Kidney glomerular epithelial cell (primary cell): ENCODE measurements at regions not wholly inside any gene's neighbourhood (a gene's known extent, or its start where the extent isn't known, plus 50 kb on each side); places are given as distances from the start of the nearest gene placed in this dataset.
"Not testable (repeated sequence)": the region's sequence is repeated elsewhere in the genome, so short reads cannot be mapped to it uniquely, and the experiment has no call there.

Experiments
- DNase-seq: peaks from one replicate; lab custom pipeline; 2025; lab: John Stamatoyannopoulos, UW

DNA sequence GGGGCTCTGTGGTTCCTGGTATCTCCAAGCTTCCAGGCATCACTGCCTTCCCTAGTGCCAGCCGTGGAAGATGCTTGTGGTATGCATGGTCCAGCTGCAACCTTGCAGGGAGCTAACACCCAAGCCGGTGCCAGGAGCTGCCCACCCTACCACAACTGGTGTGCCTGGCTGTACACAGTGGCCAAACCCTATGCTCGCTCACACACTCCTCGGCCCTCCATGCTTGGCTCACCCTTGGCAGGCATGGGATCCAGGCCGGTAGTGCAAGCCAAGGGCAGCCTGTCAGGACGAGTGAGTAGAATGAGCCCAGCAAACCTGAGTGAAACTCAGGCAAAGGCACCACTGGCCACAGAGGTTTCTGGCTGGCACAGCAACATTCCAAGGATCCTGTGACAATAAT is 1676.0 kb downstream of the SLITRK1 start:
- DNase-seq = no peak

DNA sequence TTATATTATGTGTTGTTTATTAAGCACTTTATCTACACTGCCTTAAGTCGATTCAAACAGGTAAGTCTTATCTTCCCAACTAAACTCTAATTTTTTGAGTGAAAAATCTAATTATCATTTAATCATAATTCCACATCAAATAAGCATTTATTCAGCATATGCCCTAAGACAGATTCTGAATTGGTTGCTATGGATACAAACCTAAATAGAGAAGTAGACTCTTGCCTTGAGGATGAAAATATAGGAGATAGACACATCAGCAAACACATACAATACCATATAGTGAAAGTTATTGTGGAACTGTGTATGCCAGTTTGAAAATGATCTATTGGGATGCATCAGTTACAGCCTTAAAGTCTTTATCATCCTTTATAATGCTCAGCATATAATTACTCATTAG is 1679.9 kb downstream of the SLITRK1 start:
- no peak for DNase-seq

DNA sequence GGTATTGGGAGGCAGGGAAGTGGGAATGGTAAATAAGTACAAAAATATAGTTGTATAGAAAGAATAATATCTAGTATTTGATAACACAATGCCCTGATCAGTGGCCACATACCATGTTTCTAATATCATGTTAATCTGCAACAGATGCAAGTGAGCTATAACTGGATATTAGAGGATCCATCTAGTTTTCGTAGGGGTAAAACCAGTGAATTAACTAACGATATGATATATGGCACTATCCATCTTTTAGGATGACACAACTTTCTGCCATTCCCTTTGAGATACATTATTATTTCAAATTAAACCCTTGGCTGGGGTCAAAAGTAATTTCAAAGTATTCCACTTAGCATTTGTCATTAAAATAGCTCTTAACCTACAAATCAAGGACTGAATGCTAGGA is 1686.2 kb downstream of the SLITRK1 start:
- no peak for DNase-seq

DNA sequence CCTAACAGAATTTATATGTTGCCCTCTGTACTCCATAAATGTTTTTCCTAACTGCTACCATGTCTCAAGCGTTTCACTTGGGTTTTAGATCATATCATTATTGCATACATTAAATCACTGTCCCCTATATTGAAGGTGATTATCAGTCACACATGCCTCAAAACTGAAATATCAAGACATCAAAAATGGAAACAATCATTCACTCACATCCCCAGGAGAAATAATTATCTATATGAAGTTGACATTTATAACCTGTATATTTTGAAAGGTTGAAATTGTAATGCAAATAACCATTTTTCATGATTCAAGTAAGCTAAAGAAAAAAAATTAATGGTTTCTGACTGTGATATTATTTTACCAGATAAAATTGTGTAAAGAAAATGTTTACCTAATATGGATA is 1695.0 kb downstream of the SLITRK1 start:
- no peak for DNase-seq

DNA sequence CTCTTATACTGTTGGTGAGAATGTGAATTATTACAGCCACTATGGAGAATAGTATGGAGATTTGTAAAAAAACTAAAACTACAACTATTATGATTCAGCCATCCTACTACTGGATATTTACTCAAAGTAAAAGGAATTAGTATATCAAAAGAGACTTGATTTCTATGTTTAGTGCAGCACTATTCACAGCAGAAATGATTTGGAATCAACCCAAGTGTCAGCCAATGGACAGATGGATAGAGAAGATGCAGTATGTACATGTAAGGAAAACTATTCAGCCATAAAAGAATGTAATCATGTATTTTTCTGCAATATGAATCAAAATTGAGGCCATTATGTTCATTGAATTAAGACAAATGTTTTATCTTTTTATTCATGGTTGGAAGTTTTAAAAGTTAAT is 1705.5 kb downstream of the SLITRK1 start:
- DNase-seq = no peak

DNA sequence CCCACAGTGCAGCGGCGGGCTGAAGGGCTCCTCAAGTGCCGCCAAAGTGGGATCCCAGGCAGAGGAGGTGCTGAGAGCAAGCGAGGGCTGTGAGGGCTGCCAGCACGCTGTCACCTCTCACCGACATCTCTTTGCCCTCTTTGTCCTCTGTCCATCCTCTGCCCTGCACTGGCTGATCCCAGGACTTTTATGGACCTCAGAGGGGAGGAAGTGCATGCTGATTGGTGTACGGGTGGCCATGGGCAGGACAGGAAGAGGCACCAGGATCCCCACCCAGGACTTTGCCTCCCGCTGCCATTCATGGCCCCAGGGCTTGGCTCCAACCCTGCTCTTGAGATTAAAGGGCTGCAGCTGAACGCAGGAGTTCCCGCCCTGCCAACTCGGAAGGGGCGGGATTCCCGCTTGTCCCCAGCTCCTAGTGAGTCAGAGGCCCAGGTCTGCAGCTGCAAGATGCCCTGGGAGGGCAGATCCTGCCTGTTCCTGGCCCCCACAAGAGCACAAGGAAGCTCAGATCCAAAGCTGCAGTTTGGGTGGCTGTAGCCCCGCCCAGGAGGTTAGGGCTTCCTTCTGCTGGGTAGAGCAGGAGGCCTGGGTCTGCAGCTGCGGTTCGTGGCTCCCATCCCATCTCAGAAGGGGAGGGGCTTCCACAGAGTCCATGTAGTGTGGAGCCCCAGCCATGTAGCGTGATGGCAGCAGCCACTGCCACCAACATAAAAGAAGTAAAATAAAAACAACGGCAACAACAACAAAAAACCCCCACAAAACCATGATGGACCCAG is 1716.7 kb downstream of the SLITRK1 start:
- DNase-seq = no peak

DNA sequence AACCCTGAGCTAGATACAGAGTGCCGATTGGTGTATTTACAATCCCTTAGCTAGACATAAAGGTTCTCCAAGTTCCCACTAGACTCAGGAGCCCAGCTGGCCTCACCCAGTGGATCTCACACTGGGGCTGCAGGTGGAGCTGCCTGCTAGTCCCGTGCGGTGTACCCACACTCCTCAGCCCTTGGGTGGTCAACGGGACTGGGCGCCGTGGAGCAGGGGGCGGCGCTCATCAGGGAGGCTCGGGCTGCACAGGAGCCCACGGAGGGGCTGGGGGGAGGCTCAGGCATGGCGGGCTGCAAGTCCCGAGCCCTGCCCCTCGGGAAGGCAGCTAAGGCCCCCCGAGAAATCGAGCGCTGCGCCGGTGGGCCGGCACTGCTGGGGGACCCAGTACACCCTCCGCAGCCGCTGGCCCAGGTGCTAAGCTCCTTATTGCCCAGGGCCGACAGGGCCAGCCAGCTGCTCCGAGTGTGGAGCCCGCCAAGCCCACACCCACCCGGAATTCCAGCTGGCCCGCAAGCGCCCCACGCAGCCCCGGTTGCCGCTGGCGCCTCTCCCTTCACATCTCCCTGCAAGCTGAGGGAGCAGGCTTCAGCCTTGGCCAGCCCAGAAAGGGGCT is 1717.4 kb downstream of the SLITRK1 start:
- DNase-seq = not testable (repeated sequence)

DNA sequence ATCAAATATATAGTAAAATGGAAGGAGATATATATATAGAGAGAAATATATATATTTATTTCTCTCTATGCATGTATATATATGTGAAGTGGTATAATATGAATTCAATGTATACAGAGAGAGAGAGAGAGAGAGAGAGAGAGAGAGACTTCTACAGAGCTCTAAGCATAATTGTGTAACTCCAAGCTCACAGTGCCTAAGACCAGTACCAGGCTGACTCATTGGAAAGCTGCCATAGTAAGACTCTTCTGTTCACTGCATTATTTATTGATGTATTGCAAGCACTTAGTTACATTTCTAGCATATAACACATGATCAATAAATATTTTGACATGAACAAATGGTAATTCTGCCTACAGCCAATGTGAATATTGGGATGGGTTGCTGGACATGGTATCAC is 1734.7 kb downstream of the SLITRK1 start:
- DNase-seq = no peak

DNA sequence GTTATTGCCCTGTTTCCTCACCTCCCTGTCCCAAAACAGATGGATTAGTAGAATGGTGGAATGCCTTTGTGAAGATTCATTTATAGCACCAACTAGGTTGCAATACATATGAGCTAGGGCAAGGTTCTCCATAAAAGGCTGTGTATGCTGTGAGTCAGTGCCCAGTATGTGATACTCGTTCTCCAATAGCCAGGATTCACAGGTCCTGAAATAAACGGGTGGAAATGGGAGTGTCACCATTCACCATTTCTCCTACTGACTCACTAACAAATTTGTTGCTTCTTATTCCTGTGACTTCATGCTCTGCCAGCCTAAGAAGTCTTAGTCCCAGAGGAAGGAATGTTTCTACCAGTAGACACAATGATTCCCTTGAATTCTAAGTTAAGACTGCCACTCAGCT is 1745.4 kb downstream of the SLITRK1 start:
- no peak for DNase-seq

DNA sequence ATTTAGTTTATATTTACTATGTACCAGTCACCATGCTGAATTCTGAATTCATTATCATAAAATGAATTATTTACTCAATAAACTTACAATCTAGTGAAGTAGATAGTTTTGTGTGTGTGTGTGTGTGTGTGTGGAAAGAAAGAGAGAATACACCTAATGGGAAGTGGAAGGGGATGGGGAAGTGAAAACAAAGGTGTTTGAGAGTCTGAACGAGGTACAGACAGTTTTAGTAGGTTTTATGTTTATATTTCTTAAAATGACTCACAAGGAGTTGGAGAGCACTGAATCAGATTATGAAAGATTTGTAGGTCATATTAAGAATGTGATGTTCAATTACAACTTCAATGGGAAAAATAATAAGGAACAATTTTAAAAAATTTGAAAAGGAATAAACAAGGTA is 1753.0 kb downstream of the SLITRK1 start:
- DNase-seq = no peak

DNA sequence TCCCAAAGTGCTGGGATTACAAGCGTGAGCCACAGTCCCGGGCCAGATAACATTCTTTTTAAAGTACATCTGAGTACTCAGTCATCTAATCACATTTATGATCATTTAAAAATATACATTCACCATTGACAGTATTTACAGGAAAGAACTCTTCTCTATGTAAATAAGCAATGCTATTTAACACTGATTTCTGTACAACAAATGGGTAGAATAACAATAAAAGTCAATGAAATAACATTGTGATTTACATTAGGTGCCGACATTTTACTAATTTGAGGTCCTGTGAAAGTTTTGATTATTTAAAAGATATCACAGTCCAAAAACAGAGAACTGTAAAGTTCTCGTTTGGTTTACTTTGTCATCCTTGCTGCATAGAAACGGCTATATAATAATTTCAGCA is 1763.7 kb downstream of the SLITRK1 start:
- no peak for DNase-seq

DNA sequence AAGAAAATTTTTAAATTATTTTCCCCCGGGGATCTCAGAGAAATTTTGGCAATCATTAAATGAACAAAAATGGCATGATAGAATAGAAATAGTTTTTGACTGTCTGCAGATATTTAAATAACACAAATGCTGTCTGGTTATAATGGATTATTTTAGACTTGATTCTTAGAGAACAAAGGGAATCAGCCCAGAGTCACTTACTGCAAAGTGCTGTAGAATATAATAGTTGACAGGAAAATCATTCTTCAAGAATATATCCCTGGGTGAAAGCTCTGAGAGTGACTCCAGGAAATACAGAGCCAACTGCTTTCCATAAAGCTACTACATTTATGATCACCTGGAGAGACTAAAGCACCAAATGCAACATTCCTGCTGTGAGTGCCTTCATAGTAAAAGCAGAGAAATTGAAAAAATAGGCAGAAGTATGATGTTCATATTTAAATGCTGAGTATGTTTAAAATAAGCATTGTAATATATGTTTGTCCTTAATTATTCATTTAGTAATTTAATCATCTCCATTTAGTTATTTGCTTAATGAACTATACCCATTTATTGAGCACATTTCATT is 1765.8 kb downstream of the SLITRK1 start:
- DNase-seq = no peak

DNA sequence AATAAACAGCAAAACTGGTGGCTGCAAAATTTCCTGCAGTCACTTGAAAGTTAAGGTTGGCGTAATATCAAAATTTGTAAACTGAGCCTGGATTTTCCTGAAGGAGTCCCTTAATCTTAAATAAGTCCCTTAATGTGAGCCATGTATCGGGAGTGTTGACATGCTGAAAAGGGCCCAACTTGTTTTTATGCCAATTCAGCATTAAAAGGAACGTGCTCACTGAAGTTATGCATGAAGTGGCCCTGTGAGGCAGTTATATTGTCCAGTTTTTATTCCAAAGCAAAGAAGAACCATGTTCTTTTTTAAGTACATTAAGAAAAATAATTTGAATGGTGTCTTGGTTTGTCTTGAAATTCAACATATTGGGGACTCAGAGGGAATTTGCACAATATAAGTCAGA is 1766.9 kb downstream of the SLITRK1 start:
- no peak for DNase-seq

DNA sequence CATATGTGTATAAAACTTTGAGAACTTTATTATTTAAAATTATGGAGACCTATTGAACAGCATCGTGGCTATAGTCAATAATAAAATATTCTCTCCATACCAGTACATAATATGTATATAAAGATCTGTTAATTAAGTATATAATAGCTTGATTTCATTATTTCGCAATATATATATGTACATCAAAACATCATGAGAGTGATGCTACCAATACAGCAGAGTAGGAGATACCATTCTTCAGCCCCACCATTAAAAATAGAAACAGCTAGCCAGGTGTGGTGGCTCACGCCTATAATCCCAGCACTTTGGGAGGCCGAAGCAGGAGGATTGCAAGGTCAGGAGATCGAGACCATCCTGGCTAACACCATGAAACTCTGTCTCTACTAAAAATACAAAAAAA is 1755.3 kb upstream of the SPRY2 start:
- DNase-seq = no peak

DNA sequence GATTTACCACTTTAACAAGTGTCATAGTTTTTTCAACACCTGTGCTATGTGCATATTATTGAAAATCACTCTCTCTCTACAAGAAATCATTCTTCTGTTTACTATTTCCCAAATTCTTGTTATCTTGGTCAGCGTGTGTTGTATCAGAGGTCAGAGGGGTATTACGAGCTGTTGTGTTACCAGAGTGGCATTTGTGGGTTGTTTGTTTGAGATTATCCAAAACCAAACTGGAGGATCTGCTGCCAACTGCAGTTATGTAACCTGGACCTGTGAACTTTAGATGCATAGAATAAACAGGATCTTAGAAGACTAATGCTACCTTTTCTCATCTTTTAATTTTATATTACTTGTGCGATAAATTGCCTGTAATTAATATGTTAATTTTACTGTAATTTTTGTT is 1751.4 kb upstream of the SPRY2 start:
- DNase-seq = no peak

DNA sequence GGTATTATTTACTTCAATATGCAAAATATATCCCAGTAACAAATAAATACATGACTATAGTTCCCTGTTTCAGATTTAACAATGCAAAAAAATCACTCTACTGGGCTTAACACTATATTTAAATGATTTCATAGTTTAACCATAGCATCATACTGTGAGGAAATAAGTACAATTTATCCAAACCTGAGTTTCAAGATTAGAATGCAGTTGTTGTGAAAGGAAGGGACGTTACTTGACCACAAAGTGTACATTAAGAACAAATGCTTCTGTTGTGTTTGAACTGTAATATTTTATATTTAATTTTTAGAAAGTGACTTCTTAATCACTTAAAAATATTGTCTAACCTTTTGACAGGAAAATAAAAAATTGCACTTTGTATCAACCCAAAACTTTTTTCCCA is 1747.9 kb upstream of the SPRY2 start:
- no peak for DNase-seq

DNA sequence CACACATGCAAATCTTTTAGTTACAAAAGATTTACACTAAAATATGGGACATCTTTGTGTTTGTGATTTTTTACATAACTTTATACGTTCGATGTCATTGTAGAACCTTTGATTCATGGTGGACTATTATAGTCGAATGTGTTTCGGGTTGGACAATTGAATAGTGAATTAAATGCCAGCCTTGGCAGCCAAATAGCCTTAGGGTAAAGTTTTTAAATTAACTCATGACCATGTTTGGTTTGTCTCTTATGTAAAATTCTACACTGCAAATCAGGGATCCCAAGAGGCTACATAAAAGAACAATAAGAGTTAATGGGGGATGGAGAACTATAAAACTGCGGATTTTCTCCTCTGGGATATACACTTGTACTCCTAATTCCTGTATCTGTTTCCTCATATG is 1735.6 kb upstream of the SPRY2 start:
- DNase-seq = no peak

DNA sequence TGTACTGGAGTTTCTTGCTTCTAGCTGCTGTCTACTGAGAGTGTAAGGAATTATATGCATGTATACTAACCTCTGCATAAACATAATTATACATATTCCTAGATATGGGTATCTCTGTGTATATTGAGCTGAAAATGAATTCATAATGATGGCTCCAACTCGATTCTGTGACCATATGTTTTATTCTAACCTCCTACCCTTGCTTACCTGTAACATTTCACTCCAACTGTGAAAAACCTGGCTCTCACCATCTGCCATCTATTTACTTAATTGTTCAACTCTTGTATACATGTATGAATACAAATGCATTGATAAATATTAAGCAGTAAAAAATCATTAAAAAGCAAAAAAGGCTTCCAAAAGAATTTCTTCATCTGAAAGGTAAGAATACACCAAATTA is 1729.5 kb upstream of the SPRY2 start:
- DNase-seq = no peak

DNA sequence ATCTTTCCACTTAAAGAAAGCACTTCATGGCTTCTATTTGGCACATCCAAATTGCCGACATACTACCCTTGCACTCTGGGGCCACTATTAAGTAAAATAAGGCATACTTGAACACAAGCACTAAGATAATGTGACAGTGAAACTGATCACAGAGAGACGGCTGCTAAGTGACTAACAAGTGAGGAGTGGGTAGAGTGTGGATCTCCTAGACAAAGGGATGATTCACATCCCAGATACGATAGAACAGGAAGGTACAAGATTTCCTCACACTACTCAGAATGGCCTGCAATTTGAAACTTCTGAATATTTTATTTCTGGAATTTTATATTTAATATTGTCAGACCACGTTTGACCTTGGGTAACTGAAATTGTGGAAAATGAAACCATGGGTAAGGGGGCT is 1721.8 kb upstream of the SPRY2 start:
- DNase-seq = no peak

DNA sequence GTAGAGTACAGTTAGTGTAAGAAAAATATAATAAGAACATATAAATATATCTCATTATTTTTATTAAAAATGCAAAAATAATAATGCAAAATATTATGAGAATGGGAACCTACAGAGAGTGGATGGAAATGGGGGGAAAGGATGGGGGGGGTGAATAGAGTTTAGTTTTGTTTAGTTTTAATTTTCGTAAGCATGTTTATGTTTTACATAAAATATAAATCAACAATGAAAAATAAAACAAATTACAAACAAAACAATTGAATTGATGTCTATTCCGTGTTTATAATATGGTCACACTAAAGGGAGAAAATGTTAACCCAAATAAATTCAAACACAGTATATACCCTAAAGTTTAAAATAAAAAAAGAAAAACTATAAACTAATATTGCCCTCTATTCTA is 1717.4 kb upstream of the SPRY2 start:
- DNase-seq = no peak

DNA sequence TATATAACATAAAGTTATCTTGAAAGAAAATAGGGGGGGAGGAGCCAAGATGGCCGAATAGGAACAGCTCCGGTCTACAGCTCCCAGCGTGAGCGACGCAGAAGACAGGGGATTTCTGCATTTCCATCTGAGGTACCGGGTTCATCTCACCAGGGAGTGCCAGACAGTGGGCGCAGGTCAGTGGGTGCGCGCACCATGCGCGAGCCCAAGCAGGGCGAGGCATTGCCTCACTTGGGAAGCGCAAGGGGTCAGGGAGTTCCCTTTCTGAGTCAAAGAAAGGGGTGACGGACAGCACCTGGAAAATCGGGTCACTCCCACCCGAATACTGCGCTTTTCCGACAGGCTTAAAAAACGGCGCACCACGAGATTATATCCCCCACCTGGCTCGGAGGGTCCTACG is 1704.4 kb upstream of the SPRY2 start:
- DNase-seq = not testable (repeated sequence)

DNA sequence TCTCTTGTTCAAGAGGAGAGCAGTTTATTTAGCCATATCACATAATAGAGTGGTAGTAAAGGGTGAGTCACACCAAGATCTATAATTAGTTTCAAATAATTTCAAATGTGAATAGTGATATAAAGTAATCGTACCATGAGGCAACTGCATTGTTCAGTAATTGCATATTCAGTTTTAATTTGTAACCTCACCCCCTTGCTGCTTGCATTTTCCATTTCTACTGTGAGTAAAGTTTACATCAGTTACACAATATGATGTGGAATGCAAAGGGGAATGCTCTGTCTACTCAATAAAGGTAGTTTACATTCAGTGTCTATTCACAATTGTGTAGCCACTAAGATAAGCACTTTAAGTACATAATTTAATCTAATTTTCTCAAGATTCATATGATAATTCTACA is 1695.7 kb upstream of the SPRY2 start:
- no peak for DNase-seq

DNA sequence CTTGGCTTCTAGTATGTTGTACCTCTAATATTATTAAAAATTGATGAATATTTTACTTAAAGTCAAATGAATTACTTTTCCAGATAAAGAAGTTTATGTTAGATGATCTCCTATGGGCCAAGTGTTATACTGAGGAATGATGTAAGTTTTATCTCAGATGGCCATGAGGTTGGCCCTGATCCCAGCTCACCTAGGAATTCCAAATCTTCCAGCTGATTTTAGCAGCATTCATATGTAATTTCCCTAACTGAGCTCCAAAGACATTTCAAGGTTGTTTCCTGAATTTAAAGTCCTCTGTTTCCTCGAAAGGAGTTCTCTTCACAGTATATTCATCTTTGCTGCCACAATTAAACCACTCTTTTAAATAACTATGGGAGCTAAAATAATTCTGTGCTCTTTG is 1670.4 kb upstream of the SPRY2 start:
- DNase-seq = no peak

DNA sequence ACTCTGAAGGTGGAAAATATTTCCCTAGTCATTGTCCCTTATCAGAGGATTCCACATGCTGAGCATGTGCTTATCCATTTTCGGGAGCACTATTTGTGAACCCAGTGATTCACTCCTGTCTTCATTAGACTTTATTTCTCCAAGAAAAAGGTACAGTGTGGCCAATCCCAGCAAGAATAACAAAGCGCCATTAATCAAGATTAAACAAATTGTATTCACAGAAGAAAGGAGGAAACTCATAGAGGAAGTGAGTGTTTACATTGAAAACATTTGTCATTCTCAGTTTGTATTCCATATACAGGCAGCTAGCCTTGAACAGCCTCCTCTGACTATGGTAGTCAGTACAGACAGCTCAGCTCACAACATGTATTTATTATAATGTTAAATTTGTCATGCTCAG is 1669.9 kb upstream of the SPRY2 start:
- no peak for DNase-seq
